Cardiac septum (tissue), 1 donor: ENCODE measurements at regions not wholly inside any gene's neighbourhood (a gene's known extent, or its start where the extent isn't known, plus 50 kb on each side); places are given as distances from the start of the nearest gene placed in this dataset.
"Not testable (repeated sequence)": the region's sequence is repeated elsewhere in the genome, so short reads cannot be mapped to it uniquely, and the experiment has no call there.

Source experiments
- DNase-seq: peaks from one replicate; pipeline ENCODE4 v3.0.0-alpha.2; 2020; ENCODE audit warnings: low spot score
- intact Hi-C: fragments of 100-400 bp; cut with DNase I; formaldehyde crosslinking; loops from one replicate; pipeline ENCODE4 v1.14.0; 2022
- donor health status: DM: no; HTN: no; CAD: no.

GRCh38 chr4:79666875-79667274 is 258.8 kb upstream of the GK2 start:
- intact Hi-C loops = no loop called here

DNA sequence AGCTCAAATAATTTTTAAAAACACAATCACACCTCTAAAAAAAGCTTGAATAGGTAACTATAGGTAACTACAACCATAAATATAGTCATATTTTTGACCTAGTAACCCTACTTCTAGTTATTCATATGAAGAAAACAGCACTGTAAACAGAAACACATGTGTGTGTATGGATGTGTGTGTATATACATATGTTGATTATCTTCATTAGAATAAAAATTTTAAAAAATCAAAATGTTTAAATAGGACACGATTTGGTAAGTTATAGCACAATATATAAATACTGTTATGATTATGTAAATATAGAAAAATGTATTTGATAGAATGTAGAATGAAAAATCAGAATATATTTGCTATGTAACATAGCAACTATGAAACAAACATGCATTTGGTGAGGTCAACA is 258.1 kb upstream of the GK2 start:
- intact Hi-C loops = no loop called here
- DNase-seq = no peak

More at GRCh38 chr4:79666875-79667274, 258.8 kb upstream of the GK2 start:
- DNase-seq = no peak

- intact Hi-C loops = no loop called here
- no peak for DNase-seq
These were observed 255.8 kb upstream of the GK2 start for GRCh38 chr4:79663865-79664264.

- intact Hi-C loops = no loop called here
- no peak for DNase-seq
These were observed 255.1 kb upstream of the GK2 start for GRCh38 chr4:79663141-79663540.

GRCh38 chr4:79662651-79663050 is 254.6 kb upstream of the GK2 start:
- intact Hi-C loops = no loop called here
- DNase-seq = no peak

DNA sequence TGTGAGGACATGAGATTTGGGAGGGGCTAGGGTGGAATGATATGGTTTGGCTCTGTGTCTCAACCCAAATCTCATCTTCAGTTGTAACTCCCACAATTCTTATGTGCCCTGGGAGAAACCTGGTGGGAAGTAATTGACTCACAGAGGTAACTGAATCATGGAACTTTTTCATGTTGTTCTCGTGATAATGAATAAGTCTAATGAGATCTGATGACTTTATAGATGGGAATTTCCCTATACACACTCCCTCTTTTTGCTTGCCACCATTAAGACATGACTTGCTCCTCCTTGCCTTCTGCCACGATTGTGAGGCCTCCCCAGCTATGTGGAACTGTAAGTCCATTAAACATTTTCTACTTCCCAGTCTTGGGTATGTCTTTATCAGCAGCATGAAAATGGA is 253.2 kb upstream of the GK2 start:
- intact Hi-C loops = no loop called here

GRCh38 chr4:79659308-79659870 is 251.4 kb upstream of the GK2 start:
- DNase-seq, intact Hi-C loops: not testable (repeated sequence)

More for the DNA sequence above, 253.2 kb upstream of the GK2 start:
- no peak for DNase-seq

GRCh38 chr4:79657379-79657778 is 249.4 kb upstream of the GK2 start:
- no peak for DNase-seq
- intact Hi-C loops = no loop called here

GRCh38 chr4:79653871-79654270 is 245.8 kb upstream of the GK2 start:
- intact Hi-C loops = no loop called here
- no peak for DNase-seq

DNA sequence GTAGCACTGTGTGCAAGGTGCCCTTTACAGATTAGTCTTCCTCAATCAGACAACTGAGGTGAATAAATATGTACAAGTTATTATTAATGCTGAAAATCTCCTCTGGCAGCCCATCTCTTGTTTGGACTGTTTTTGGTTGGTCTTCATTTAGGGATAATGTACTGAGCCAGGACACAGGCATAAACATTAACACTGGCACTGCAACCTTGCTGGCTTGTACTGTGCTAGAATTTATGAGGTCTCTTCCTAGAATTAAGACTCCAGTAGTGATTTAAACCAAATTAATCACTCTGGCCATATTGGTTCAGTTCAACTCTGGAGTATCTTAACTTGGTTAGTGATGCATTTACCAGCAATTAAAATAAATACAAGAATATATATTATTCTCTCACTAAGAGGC is 244.7 kb upstream of the GK2 start:
- intact Hi-C loops = no loop called here

DNA sequence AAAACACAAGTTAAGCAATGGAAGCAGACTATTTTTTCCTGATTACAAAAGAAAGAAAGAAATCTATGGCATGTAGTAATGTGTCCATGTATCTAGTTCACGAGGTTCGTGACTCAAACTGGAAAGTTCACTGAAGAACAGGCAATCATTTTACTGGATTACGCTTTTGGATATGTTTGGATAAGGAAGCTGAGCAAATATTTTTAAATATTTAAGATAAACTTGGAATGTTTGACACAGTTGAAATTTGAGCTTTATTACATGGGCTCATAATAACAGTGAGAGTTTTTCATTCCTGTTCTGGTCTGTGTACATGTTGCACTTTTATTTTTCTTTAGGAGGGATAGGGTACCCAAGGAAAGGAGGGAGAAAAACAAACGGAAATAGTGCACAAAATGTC is 244.2 kb upstream of the GK2 start:
- intact Hi-C loops = no loop called here
- no peak for DNase-seq

More for the DNA sequence above, 244.7 kb upstream of the GK2 start:
- DNase-seq = no peak

- DNase-seq = no peak
- intact Hi-C loops = no loop called here
These were observed 243.4 kb upstream of the GK2 start for GRCh38 chr4:79651456-79651855.

- intact Hi-C loops = no loop called here
- no peak for DNase-seq
These were observed 242.9 kb upstream of the GK2 start for GRCh38 chr4:79650794-79651431.

DNA sequence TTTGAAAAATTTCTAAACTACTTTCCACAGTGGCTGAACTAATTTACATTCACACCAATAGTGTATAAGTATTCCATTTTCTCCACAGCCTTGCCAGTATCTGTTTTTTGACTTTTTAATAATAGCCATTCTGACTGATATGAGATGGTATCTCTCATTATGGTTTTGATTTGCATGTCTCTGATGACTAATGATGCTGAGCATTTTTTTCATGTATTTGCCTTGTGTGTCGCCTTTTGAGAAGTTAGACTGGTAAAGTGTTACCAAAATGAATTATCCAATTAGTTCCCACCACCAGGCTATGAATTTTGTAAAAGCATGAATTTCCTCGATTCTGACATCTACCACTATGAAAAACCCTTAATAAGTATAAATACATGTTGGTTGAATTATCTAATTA is 242.2 kb upstream of the GK2 start:
- DNase-seq = no peak
- intact Hi-C loops = no loop called here

- intact Hi-C loops = no loop called here
- DNase-seq = no peak
These were observed 237.9 kb upstream of the GK2 start for GRCh38 chr4:79645942-79646341.

DNA sequence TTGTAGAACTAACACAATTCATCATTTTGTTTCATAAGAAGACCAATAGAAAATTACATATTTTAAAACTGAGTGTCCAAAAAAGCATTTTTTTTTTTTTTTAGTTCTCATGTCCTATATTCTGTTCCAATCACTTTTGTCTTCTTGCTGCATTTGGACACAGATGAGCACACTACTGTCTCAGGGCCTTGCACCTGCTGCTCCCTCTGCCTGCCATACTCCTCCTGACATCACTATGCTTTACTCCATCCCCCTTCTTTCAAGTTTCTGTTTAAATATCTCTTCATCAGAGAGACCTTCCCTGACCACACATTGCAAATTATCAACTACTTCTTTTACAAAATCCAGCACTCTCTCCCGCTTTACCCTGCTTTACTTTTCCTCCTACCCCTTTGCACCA is 230.7 kb upstream of the GK2 start:
- intact Hi-C loops = no loop called here

GRCh38 chr4:79636991-79637390 is 229.0 kb upstream of the GK2 start:
- no peak for DNase-seq
- intact Hi-C loops = no loop called here

More for the DNA sequence above, 230.7 kb upstream of the GK2 start:
- DNase-seq = no peak

DNA sequence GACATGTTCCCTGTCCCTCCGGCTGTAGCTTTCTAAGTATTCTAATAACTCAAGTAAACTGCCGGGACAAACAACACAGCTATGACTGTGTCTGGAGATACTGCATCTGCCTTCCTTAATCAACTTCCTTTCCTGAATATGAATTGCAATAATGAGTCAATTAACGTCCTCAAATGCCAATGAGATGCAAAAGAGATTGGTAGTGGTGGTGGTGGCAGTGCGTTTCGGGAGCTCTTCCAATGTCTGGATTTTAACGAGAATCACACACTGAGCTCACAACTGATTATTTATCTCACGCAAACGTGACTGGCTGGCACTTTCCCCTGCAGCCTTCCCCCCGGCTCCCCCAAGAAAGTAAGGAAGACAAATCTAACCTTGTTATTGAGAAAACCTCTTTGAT is 226.1 kb upstream of the GK2 start:
- intact Hi-C loops = no loop called here
- DNase-seq = no peak

DNA sequence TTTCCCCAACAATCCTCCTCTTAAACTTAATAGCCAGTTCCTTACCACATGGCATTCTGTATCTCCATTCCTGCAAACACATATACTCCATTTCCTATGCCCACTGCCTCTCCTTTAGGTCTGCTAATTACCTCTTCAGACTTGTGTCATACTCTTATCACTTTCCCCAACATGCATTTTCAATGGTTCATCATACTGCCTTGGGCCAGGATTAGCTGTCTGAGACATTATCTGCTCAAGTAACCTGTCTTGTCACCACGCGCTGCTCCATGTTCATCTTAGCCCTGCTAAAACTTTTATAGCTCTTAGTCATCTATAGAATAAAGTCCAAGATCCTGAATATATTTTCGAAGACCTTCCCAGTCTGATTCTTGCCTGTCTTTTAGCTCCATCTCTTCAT is 224.1 kb upstream of the GK2 start:
- intact Hi-C loops = no loop called here
- no peak for DNase-seq

GRCh38 chr4:79626611-79627010 is 218.6 kb upstream of the GK2 start:
- no peak for DNase-seq
- intact Hi-C loops = no loop called here

GRCh38 chr4:79626101-79626500 is 218.1 kb upstream of the GK2 start:
- intact Hi-C loops = no loop called here
- DNase-seq = no peak

DNA sequence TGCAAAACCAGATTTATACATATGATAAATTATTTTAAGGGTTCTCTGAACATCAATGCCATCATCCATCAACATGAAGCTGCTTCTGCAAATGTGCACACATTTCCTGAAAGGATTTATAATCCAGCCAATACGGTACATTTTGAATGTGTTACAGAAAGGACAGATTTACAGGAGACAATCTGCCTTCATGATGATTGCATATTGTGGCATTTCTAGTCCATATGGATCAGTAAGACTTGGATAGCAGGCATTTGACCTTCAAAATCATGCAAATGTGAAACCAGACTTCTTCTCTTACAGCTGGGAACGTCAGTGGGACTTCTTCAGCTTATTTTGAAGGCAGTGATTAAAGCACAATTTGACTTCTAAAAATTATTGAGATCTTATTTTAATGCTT is 217.3 kb upstream of the GK2 start:
- intact Hi-C loops = no loop called here

More for the DNA sequence above, 217.3 kb upstream of the GK2 start:
- no peak for DNase-seq
